ENCODE measurements at regions not wholly inside any gene's neighbourhood (a gene's known extent, or its start where the extent isn't known, plus 50 kb on each side); places are given as distances from the start of the nearest gene placed in this dataset.
A peak's percentile ranks its signal among the peaks of the same experiment; 100 is the strongest.
"Not testable (repeated sequence)": the region's sequence is repeated elsewhere in the genome, so short reads cannot be mapped to it uniquely, and the experiment has no call there.

GRCh38 chr1:219560856-219561255, 52.0 kb downstream of the ZC3H11B start:
- Histone ChIP-seq H3K4me3 (ENCODE audit: insufficient read depth, low read depth, low read length) (no peak overlapping the region), H3K4me1 (ENCODE audit: control insufficient read depth, insufficient read depth, low read length) (peaks cover 13% of the 10 kb centered on the region), H3K36me3 (ENCODE audit: control insufficient read depth, insufficient read depth, low read length) (no peaks in the 10 kb centered on the region), H3K27ac (ENCODE audit: insufficient read depth, low read depth, low read length, poor library complexity, severe bottlenecking) (no peak overlapping the region), H3K27me3 (ENCODE audit: control insufficient read depth, insufficient read depth, low read length, poor library complexity, severe bottlenecking) (no peaks in the 10 kb centered on the region), H3K9me3 (ENCODE audit: control insufficient read depth, low read length) (no peaks in the 10 kb centered on the region)
- WGBS, 2 experiments: 95 to 97% methylated on average over 3 of the region's 3 CpGs

DNA sequence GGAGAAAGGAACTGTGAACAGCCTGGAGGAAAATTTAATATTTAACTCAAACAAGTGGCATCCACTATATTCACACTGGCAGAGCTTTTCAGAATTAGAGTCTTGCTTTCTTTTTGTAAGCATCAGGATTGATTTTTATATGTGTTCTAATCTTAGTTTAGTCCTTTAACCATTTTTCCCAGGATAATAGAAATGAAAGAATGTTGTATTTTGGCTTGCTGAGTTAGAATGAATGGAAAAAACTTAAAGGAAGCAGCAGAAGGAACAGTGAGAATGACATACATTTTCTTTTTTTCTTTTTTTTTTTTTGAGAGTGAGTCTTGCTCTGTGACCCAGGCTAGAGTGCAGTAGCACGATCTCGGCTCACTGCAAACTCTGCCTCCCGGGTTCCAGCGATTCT, 53.0 kb downstream of the ZC3H11B start:
- WGBS, 2 experiments: 96 to 97% methylated on average over 4 of the region's 4 CpGs
- Histone ChIP-seq H3K9me3 (ENCODE audit: control insufficient read depth, low read length) (no peaks in the 10 kb centered on the region), H3K27me3 (ENCODE audit: control insufficient read depth, insufficient read depth, low read length, poor library complexity, severe bottlenecking) (no peaks in the 10 kb centered on the region), H3K27ac (ENCODE audit: insufficient read depth, low read depth, low read length, poor library complexity, severe bottlenecking) (no peak overlapping the region), H3K4me3 (ENCODE audit: insufficient read depth, low read depth, low read length) (no peak overlapping the region), H3K4me1 (ENCODE audit: control insufficient read depth, insufficient read depth, low read length) (peaks cover 22% of the 10 kb centered on the region), H3K36me3 (ENCODE audit: control insufficient read depth, insufficient read depth, low read length) (no peaks in the 10 kb centered on the region)

GRCh38 chr1:219555806-219556205, 57.1 kb downstream of the ZC3H11B start:
- H3K36me3 ChIP-seq (ENCODE audit: control insufficient read depth, insufficient read depth, low read length): no peaks in the 10 kb centered on the region
- peaks cover 18% of the 10 kb centered on the region for H3K4me1 ChIP-seq (ENCODE audit: control insufficient read depth, insufficient read depth, low read length)
- WGBS, 2 experiments: 5 to 13% methylated on average over 2 of the region's 2 CpGs
- H3K27ac ChIP-seq (ENCODE audit: insufficient read depth, low read depth, low read length, poor library complexity, severe bottlenecking): peak overlapping the region; percentile 79
- no peaks in the 10 kb centered on the region for H3K9me3 ChIP-seq (ENCODE audit: control insufficient read depth, low read length)
- no peak overlapping the region for H3K4me3 ChIP-seq (ENCODE audit: insufficient read depth, low read depth, low read length)
- H3K27me3 ChIP-seq (ENCODE audit: control insufficient read depth, insufficient read depth, low read length, poor library complexity, severe bottlenecking): no peaks in the 10 kb centered on the region

GRCh38 chr1:219555031-219555692, 57.7 kb downstream of the ZC3H11B start:
- peak overlapping the region; percentile 79 for H3K27ac ChIP-seq (ENCODE audit: insufficient read depth, low read depth, low read length, poor library complexity, severe bottlenecking)
- H3K4me1 ChIP-seq (ENCODE audit: control insufficient read depth, insufficient read depth, low read length): peaks cover 18% of the 10 kb centered on the region
- H3K36me3 ChIP-seq (ENCODE audit: control insufficient read depth, insufficient read depth, low read length): no peaks in the 10 kb centered on the region
- no peaks in the 10 kb centered on the region for H3K27me3 ChIP-seq (ENCODE audit: control insufficient read depth, insufficient read depth, low read length, poor library complexity, severe bottlenecking)
- 31 to 38% methylated on average over 7 of the region's 7 CpGs for WGBS, 2 experiments
- no peak overlapping the region for H3K4me3 ChIP-seq (ENCODE audit: insufficient read depth, low read depth, low read length)
- H3K9me3 ChIP-seq (ENCODE audit: control insufficient read depth, low read length): no peaks in the 10 kb centered on the region

GRCh38 chr1:219553934-219554502, 58.9 kb downstream of the ZC3H11B start:
- no peaks in the 10 kb centered on the region for H3K36me3 ChIP-seq (ENCODE audit: control insufficient read depth, insufficient read depth, low read length)
- 92 to 94% methylated on average over 3 of the region's 3 CpGs for WGBS, 2 experiments
- H3K9me3 ChIP-seq (ENCODE audit: control insufficient read depth, low read length): no peaks in the 10 kb centered on the region
- H3K27me3 ChIP-seq (ENCODE audit: control insufficient read depth, insufficient read depth, low read length, poor library complexity, severe bottlenecking): no peaks in the 10 kb centered on the region
- H3K4me3 ChIP-seq (ENCODE audit: insufficient read depth, low read depth, low read length): no peak overlapping the region
- H3K27ac ChIP-seq (ENCODE audit: insufficient read depth, low read depth, low read length, poor library complexity, severe bottlenecking): no peak overlapping the region
- H3K4me1 ChIP-seq (ENCODE audit: control insufficient read depth, insufficient read depth, low read length): peaks cover 18% of the 10 kb centered on the region

DNA sequence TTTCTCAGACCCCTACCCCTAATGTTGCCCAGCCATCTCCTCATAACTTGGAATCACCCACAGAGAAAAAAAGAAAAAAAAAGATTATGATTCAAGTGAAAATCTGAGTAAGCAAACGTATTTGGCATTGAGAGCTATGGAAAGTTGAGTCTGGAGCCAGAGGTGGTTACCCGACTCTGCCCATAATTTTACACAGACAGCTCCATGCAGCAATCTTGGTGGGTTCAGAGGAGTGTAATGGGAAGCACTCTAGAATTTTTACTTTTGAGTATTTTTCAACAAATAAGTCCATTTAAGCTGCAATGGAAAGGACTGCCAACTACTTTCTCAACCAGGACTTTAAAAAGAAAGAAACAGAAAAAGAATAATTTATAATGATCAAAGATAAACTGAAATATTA, 62.7 kb downstream of the ZC3H11B start:
- no peak overlapping the region for H3K4me3 ChIP-seq (ENCODE audit: insufficient read depth, low read depth, low read length)
- H3K27me3 ChIP-seq (ENCODE audit: control insufficient read depth, insufficient read depth, low read length, poor library complexity, severe bottlenecking): no peaks in the 10 kb centered on the region
- WGBS, 2 experiments: 88 to 94% methylated on average over 2 of the region's 2 CpGs
- H3K36me3 ChIP-seq (ENCODE audit: control insufficient read depth, insufficient read depth, low read length): no peaks in the 10 kb centered on the region
- no peaks in the 10 kb centered on the region for H3K9me3 ChIP-seq (ENCODE audit: control insufficient read depth, low read length)
- peaks cover 6% of the 10 kb centered on the region for H3K4me1 ChIP-seq (ENCODE audit: control insufficient read depth, insufficient read depth, low read length)
- no peak overlapping the region for H3K27ac ChIP-seq (ENCODE audit: insufficient read depth, low read depth, low read length, poor library complexity, severe bottlenecking)

DNA sequence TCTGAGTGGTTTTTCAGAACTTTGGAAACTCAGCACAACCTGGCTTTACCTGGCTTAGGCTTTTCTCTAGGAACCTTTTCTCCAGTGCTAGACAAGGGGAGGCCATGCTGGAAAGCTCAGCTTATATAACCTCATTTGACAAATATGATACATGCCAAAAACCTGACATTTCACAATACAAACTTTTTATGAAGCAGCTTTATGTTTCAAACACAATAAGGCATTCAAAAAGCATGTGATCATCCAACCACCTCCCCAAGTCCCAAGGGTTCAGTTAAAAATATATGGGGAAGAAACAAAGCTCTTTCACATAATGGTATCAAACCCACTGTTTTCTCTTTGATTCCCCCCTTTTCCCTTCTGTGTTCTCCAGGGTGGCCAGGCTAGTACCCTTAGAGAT, 63.7 kb downstream of the ZC3H11B start:
- Histone ChIP-seq H3K27ac (ENCODE audit: insufficient read depth, low read depth, low read length, poor library complexity, severe bottlenecking) (no peak overlapping the region), H3K36me3 (ENCODE audit: control insufficient read depth, insufficient read depth, low read length) (no peaks in the 10 kb centered on the region), H3K4me3 (ENCODE audit: insufficient read depth, low read depth, low read length) (no peak overlapping the region), H3K9me3 (ENCODE audit: control insufficient read depth, low read length) (no peaks in the 10 kb centered on the region), H3K4me1 (ENCODE audit: control insufficient read depth, insufficient read depth, low read length) (no peaks in the 10 kb centered on the region), H3K27me3 (ENCODE audit: control insufficient read depth, insufficient read depth, low read length, poor library complexity, severe bottlenecking) (no peaks in the 10 kb centered on the region)

GRCh38 chr1:219548386-219548785, 64.5 kb downstream of the ZC3H11B start:
- no peaks in the 10 kb centered on the region for H3K9me3 ChIP-seq (ENCODE audit: control insufficient read depth, low read length)
- H3K27ac ChIP-seq (ENCODE audit: insufficient read depth, low read depth, low read length, poor library complexity, severe bottlenecking): no peak overlapping the region
- no peaks in the 10 kb centered on the region for H3K36me3 ChIP-seq (ENCODE audit: control insufficient read depth, insufficient read depth, low read length)
- no peaks in the 10 kb centered on the region for H3K27me3 ChIP-seq (ENCODE audit: control insufficient read depth, insufficient read depth, low read length, poor library complexity, severe bottlenecking)
- 93 to 95% methylated on average over 1 of the region's 1 CpG for WGBS, 2 experiments
- no peak overlapping the region for H3K4me3 ChIP-seq (ENCODE audit: insufficient read depth, low read depth, low read length)
- no peaks in the 10 kb centered on the region for H3K4me1 ChIP-seq (ENCODE audit: control insufficient read depth, insufficient read depth, low read length)

DNA sequence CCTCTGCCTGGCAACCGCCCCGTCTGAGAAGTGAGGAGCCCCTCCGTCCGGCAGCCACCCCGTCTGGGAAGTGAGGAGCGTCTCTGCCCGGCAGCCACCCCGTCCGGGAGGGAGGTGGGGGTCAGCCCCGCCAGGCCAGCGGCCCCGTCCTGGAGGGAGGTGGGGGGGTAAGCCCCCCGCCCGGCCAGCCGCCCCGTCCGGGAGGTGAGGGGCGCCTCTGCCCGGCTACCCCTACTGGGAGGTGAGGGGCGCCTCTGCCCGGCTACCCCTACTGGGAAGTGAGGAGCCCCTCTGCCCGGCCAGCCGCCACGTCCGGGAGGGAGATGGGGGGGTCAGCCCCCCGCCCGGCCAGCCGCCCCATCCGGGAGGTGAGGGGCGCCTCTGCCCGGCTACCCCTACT, 67.1 kb downstream of the ZC3H11B start:
- not testable (repeated sequence) for H3K27me3 ChIP-seq (ENCODE audit: control insufficient read depth, insufficient read depth, low read length, poor library complexity, severe bottlenecking); H3K4me1 ChIP-seq (ENCODE audit: control insufficient read depth, insufficient read depth, low read length); H3K9me3 ChIP-seq (ENCODE audit: control insufficient read depth, low read length); H3K4me3 ChIP-seq (ENCODE audit: insufficient read depth, low read depth, low read length); H3K36me3 ChIP-seq (ENCODE audit: control insufficient read depth, insufficient read depth, low read length); H3K27ac ChIP-seq (ENCODE audit: insufficient read depth, low read depth, low read length, poor library complexity, severe bottlenecking)
- WGBS, 2 experiments: 96 to 98% methylated on average over 21 to 25 of the region's 31 CpGs

GRCh38 chr1:219544163-219544846, 68.6 kb downstream of the ZC3H11B start:
- no peak overlapping the region for H3K4me3 ChIP-seq (ENCODE audit: insufficient read depth, low read depth, low read length)
- no peaks in the 10 kb centered on the region for H3K9me3 ChIP-seq (ENCODE audit: control insufficient read depth, low read length)
- WGBS, 2 experiments: 84 to 86% methylated on average over 5 of the region's 5 CpGs
- H3K27ac ChIP-seq (ENCODE audit: insufficient read depth, low read depth, low read length, poor library complexity, severe bottlenecking): no peak overlapping the region
- H3K4me1 ChIP-seq (ENCODE audit: control insufficient read depth, insufficient read depth, low read length): no peaks in the 10 kb centered on the region
- no peaks in the 10 kb centered on the region for H3K27me3 ChIP-seq (ENCODE audit: control insufficient read depth, insufficient read depth, low read length, poor library complexity, severe bottlenecking)
- H3K36me3 ChIP-seq (ENCODE audit: control insufficient read depth, insufficient read depth, low read length): no peaks in the 10 kb centered on the region
